M059J (cell line): ENCODE measurements at regions not wholly inside any gene's neighbourhood (a gene's known extent, or its start where the extent isn't known, plus 50 kb on each side); places are given as distances from the start of the nearest gene placed in this dataset.

Experiments
- DNase-seq: peaks from one replicate; pipeline ENCODE4 v3.0.0-alpha.2; 2012; ENCODE audit warnings: low read depth

- DNase-seq: no peak
These were observed 673.8 kb upstream of the FANCL start for GRCh38 chr2:58914733-58915505.

GRCh38 chr2:58913082-58913726 lies 672.1 kb upstream of the FANCL start:
- DNase-seq: no peak

- DNase-seq: no peak
These were observed 670.8 kb upstream of the FANCL start for GRCh38 chr2:58911877-58912276.

- DNase-seq: no peak
These were observed 667.5 kb upstream of the FANCL start for GRCh38 chr2:58908501-58909154.

GRCh38 chr2:58907644-58908043 lies 666.5 kb upstream of the FANCL start:
- no peak for DNase-seq

GRCh38 chr2:58906081-58906645 lies 665.0 kb upstream of the FANCL start:
- DNase-seq: no peak

GRCh38 chr2:58904095-58904494 lies 663.0 kb upstream of the FANCL start:
- no peak for DNase-seq

- DNase-seq: no peak
These were observed 662.3 kb upstream of the FANCL start for GRCh38 chr2:58903427-58903826.

- no peak for DNase-seq
These were observed 659.3 kb upstream of the FANCL start for GRCh38 chr2:58900246-58901027.

GRCh38 chr2:58899692-58900091 lies 658.6 kb upstream of the FANCL start:
- DNase-seq: no peak

- DNase-seq: no peak
These were observed 655.5 kb upstream of the FANCL start for GRCh38 chr2:58896638-58897037.

- no peak for DNase-seq
These were observed 654.7 kb upstream of the FANCL start for GRCh38 chr2:58895857-58896256.

- DNase-seq: no peak
These were observed 652.7 kb upstream of the FANCL start for GRCh38 chr2:58893656-58894351.

GRCh38 chr2:58891828-58892377 lies 650.8 kb upstream of the FANCL start:
- no peak for DNase-seq

- no peak for DNase-seq
These were observed 649.9 kb upstream of the FANCL start for GRCh38 chr2:58890865-58891525.

- no peak for DNase-seq
These were observed 644.9 kb upstream of the FANCL start for GRCh38 chr2:58886009-58886408.

GRCh38 chr2:58879834-58880233 lies 638.7 kb upstream of the FANCL start:
- DNase-seq: no peak

GRCh38 chr2:58878778-58879177 lies 637.7 kb upstream of the FANCL start:
- DNase-seq: no peak

- DNase-seq: no peak
These were observed 635.0 kb upstream of the FANCL start for GRCh38 chr2:58876126-58876525.

- DNase-seq: no peak
These were observed 634.3 kb upstream of the FANCL start for GRCh38 chr2:58875436-58875835.
